Right forelimb (tissue), 1 donor: ENCODE measurements at regions not wholly inside any gene's neighbourhood (a gene's known extent, or its start where the extent isn't known, plus 50 kb on each side); places are given as distances from the start of the nearest gene placed in this dataset.

Experiments used
- DNase-seq: peaks from one replicate; pipeline ENCODE4 v3.0.0-alpha.2; 2018

- DNase-seq, result peak; percentile 64
These were observed 116.0 kb upstream of the FZD8 start for GRCh38 chr10:35758076-35758475.

- DNase-seq, result no peak
These were observed 112.4 kb upstream of the FZD8 start for GRCh38 chr10:35754519-35754918.

DNA sequence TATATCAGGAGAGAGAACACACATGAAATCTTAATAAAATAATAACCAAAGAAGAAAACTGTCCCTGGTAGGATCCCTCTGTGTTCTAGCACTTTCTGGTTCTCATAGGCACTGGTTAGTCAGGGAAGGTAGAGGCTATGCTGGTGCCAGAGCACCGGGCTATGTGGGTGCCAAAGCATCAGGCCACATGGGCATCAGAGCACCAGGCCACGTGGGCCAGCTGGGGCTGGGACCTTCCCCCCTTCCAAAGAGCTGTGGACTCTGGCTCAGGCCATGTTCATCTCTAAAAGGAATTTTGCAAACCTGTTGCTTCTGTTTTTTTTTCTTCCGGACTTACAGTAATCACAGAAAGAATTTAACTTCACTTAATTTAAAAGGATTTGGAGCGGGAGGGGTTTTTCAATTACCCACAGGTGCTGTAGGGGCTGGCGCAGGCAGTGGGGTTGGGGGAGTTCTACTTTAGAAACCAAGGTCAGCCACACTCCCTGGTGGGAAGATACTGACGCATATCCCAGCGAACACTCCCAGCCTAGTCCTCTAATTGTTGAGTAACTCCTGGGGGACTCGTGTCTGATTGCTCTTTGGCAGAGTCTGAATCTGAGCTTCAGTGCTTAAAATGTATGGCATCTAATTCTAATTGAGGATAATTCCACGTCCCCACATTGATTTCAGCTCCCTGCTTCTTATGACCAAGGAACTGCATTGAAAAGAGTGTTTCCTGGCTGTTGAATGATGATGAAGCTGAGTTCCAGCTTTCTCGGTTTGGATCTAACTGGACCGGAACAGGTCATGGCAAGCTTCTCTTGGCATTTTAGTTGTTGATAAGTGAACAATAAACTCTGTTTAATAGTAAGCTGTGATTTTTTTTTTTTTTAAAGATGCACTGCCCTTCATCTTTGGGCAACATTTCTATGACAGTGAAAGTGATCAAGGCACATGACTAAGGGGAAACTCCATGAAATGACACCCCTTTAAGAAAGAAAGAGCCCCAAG is 110.7 kb upstream of the FZD8 start:
- no peak for DNase-seq

- no peak for DNase-seq
These were observed 109.3 kb upstream of the FZD8 start for GRCh38 chr10:35751347-35751746.

GRCh38 chr10:35749230-35749629 is 107.1 kb upstream of the FZD8 start:
- DNase-seq, result no peak

GRCh38 chr10:35745617-35746403 is 103.7 kb upstream of the FZD8 start:
- no peak for DNase-seq

DNA sequence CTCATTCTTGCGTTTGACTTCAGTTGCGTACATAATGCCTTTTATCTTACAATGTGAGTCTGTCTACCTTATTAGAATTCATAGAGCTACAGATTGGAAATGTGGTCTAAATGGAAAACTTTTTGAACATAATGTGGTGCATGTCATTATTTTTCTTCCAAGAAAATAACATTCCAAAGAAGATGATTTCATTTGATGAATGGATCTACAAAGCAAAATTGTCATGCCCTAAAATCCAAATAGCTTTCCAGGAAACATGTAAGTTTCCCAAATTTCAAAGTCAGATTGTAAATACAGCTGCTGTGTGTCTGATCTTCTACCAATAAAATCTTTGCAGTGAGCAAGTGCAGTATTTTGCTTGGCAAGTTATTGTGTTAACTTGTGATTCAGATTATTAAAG is 101.8 kb upstream of the FZD8 start:
- no peak for DNase-seq

DNA sequence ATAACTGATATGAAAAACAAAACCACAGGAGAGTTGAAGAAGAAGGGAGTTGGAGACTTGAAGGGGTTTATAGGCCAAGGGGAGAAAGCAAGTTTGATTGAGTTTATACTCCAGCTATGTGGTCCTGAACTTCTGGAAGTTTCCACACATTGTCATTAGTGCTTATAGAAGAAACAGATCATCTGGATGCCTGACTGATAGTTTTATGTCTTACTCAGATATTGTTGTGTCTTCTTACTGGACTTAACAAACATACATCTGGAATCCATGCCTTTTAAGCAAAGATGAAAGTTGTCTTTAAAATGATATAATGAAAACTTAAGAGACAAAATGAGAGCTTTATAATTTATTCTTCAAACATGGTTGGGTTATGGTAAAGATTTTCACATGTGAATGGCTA is 101.3 kb upstream of the FZD8 start:
- no peak for DNase-seq

- DNase-seq, result no peak
These were observed 97.9 kb upstream of the FZD8 start for GRCh38 chr10:35739998-35740397.

DNA sequence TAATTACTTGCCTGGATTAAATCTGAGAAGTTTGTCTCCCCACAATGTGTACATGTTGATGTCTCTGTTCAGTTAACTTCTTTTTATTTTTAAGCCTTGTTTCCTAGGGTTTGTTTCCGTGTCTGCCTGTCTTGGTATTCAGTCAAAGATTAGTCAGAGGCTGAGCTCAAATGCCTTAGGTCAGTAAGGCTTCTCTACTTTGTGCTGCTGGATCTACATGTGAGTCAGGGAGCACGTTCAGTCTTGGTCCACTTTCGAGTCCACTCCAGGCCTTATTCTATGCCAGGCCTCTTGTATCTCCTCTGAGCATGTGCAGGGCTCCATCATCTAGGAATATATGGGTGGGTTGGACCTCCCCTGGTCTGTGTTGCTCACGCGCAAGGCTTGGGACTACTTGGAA is 93.3 kb upstream of the FZD8 start:
- DNase-seq, result no peak

GRCh38 chr10:35731828-35732227 is 89.7 kb upstream of the FZD8 start:
- DNase-seq, result no peak

DNA sequence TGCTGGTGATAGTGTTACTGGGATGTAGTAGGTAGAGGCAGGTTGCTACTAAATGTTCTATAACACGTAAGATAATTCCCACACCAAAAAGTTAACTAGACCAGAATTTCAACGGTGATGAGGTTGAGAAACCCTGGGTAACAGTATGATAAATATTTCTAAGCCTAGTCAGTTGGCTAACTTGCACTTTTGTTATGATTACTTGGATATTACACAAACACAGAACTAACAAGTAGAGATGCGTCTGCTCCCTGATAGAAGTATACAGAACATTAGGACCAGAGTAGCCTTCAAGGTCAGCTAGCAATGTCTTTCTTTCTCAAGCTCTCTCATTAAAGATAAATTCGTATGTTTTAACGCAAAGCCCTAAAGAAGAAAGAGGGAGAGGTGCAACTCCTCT is 86.2 kb upstream of the FZD8 start:
- no peak for DNase-seq

DNA sequence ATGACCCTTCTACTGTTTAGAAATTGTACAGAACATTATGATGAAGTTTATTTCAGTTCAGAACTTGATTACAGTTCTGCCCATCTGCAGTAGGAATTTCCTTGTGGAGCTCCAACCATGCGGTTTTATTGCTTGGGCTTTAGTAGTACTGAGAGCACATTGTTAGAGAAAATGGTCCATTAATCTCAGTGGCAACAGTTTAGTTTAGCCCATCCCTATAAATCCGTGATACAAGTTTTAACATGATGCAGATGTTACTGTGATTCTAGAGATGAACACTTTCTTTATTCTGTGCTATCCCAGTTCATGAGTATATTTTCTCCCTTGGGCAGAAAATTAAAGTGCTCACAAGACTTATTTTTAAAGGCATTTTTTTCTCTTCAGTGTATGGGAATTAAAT is 84.8 kb upstream of the FZD8 start:
- no peak for DNase-seq

DNA sequence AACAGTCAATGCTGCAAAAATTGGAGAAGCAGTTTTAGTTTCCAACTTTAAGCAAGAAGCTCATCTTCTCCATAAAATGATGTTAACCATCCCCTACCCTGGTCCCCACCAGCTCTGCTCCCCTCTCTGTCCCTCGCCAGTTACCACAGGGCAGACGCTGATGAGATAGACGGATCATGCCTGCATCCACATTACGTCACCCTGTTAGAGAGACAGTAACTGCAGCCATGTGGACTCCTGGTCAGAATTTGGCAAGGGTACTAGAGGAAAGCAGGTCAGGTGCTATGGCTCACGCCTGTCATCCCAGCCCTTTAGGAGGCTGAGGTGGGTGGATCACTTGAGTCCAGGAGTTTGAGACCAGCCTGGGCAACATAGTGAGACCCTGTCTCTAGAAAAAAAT is 81.9 kb upstream of the FZD8 start:
- DNase-seq, result no peak

DNA sequence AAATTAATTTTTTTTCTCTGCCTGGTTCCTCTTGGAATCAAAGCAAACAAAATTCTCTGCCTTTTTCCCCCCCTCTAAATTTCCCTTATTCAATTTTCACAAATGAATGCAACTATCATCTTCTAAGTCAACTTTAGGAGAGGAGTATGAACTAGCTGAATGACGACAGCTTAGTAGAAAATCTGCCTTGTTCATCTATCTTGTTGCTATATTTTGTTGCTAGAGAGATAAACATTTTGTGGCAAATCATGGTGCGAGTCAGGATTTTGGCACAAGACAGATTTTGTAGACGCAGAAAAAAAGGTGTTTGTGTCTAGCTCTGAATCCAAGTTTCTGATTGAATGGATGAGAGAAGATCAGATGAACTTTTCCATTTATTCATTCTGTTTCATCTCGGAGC is 81.0 kb upstream of the FZD8 start:
- no peak for DNase-seq

- no peak for DNase-seq
These were observed 80.5 kb upstream of the FZD8 start for GRCh38 chr10:35722636-35723035.

DNA sequence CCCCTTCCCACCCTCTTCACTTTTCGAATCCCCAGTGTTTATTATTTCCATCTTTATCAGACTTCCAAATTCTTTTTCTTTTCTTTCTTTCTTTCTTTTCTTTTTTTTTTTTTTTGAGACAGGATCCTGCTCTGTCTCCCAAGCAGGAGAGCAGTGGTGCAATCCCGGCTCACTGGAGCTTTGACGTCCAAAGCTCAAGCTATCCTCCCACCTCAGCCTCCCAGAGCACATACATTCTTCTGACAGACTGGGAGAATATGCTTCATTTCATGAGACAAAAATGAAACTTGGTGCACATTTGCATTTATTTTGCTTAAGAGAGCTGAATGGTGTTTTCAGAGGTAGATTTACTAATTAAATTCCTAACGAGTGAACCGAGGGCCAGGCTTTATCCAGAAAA is 80.1 kb upstream of the FZD8 start:
- DNase-seq, result no peak

- no peak for DNase-seq
These were observed 78.3 kb upstream of the FZD8 start for GRCh38 chr10:35720366-35720765.

DNA sequence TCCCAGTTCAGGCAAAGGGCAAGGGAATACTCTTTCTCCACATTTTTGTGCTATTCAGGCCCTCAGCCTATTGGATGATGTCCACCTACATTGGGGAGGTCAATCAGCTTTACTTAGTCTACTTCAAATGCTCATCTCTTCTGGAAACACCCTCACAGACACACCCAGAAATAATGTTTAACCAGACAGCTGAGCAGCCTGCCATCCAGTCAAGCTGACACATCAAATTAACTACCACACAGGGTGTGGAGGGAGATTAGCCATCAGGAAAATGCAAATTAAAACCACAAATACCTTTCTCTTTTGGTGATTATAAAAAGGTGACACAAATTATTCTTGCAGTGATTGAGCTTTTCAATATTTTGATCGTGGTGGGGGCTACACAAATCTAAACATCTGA is 74.7 kb upstream of the FZD8 start:
- DNase-seq, result no peak

DNA sequence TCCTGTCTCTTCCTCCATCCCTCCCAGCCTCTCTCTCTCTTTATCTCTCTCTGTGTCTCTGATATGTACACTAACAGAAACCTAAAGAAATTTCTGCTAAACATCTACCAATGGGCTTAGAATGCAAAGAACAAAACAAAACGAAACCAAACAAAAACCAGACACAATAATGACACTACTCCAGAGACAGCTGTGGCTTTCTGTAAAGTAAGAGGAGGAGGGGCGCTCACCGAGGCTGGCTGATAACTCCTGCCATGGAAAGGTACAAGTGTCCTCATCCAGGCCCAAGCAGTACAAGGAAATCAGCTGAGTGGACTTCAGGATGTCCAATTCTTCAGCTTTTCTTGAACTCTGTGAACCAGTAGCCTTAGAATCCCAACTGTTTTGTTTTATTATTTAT is 70.4 kb upstream of the FZD8 start:
- DNase-seq, result no peak

GRCh38 chr10:35711615-35712411 is 69.7 kb upstream of the FZD8 start:
- DNase-seq, result no peak

- no peak for DNase-seq
These were observed 65.7 kb upstream of the FZD8 start for GRCh38 chr10:35707642-35708425.
